ENCODE measurements at regions not wholly inside any gene's neighbourhood (a gene's known extent, or its start where the extent isn't known, plus 50 kb on each side); places are given as distances from the start of the nearest gene placed in this dataset.

DNA sequence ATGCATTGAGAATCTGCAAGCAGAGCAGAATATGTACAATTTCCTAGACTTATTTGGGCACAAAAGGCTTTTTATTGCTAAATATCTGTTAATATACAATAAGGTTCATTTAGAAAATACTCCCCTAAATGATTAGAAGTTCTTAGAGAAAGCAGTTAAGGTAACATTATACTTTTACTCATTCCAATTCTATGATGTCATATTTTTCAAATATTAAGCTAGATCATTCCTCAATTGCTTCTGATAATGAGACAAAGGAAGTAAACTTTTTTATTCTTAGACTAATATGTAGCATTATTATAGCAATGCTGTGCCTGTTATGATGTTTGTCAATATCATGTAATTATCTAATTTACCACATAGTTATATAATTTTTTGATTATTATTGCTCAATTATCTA is 447.0 kb downstream of the SLC16A7 start:
- TF ChIP-seq POLR2A (IDR thresholded peaks at IDR 0.05), result no peak
- TF ChIP-seq, protein P1, sequence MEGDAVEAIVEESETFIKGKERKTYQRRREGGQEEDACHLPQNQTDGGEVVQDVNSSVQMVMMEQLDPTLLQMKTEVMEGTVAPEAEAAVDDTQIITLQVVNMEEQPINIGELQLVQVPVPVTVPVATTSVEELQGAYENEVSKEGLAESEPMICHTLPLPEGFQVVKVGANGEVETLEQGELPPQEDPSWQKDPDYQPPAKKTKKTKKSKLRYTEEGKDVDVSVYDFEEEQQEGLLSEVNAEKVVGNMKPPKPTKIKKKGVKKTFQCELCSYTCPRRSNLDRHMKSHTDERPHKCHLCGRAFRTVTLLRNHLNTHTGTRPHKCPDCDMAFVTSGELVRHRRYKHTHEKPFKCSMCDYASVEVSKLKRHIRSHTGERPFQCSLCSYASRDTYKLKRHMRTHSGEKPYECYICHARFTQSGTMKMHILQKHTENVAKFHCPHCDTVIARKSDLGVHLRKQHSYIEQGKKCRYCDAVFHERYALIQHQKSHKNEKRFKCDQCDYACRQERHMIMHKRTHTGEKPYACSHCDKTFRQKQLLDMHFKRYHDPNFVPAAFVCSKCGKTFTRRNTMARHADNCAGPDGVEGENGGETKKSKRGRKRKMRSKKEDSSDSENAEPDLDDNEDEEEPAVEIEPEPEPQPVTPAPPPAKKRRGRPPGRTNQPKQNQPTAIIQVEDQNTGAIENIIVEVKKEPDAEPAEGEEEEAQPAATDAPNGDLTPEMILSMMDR (IDR thresholded peaks at IDR 0.05), result no peak
